ENCODE measurements at regions not wholly inside any gene's neighbourhood (a gene's known extent, or its start where the extent isn't known, plus 50 kb on each side); places are given as distances from the start of the nearest gene placed in this dataset.

GRCh38 chr14:101460521-101460920, 100.8 kb upstream of the DIO3 start:
- no peak overlapping the region for H3K27ac ChIP-seq
- TF ChIP-seq ZFX (IDR thresholded peaks at IDR 0.05; ENCODE audit: borderline replicate concordance): no peak
- TF ChIP-seq CTCF (IDR thresholded peaks at IDR 0.05): no peak

- no peak for TF ChIP-seq ZFX (IDR thresholded peaks at IDR 0.05; ENCODE audit: borderline replicate concordance)
- TF ChIP-seq CTCF (IDR thresholded peaks at IDR 0.05): no peak
- no peak overlapping the region for H3K27ac ChIP-seq
Measured at GRCh38 chr14:101460986-101461750, 100.1 kb upstream of the DIO3 start.

GRCh38 chr14:101461891-101462290, 99.4 kb upstream of the DIO3 start:
- H3K27ac ChIP-seq: no peak overlapping the region
- TF ChIP-seq ZFX (IDR thresholded peaks at IDR 0.05; ENCODE audit: borderline replicate concordance): no peak

- TF ChIP-seq CTCF (IDR thresholded peaks at IDR 0.05) (no peak), ZFX (IDR thresholded peaks at IDR 0.05; ENCODE audit: borderline replicate concordance) (no peak)
- H3K27ac ChIP-seq: no peak overlapping the region
Measured at GRCh38 chr14:101462726-101463565, 98.3 kb upstream of the DIO3 start.

GRCh38 chr14:101463566-101464171, 97.6 kb upstream of the DIO3 start:
- no peak overlapping the region for H3K27ac ChIP-seq
- TF ChIP-seq CTCF (IDR thresholded peaks at IDR 0.05) (no peak), ZFX (IDR thresholded peaks at IDR 0.05; ENCODE audit: borderline replicate concordance) (no peak)

GRCh38 chr14:101464310-101464983, 96.8 kb upstream of the DIO3 start:
- no peak overlapping the region for H3K27ac ChIP-seq

More at GRCh38 chr14:101464310-101464983, 96.8 kb upstream of the DIO3 start:
- TF ChIP-seq ZFX (IDR thresholded peaks at IDR 0.05; ENCODE audit: borderline replicate concordance): no peak
- no peak for TF ChIP-seq CTCF (IDR thresholded peaks at IDR 0.05)

Measured in 22Rv1 (cell line).